Large intestine (tissue), 3 donors: ENCODE measurements at regions not wholly inside any gene's neighbourhood (a gene's known extent, or its start where the extent isn't known, plus 50 kb on each side); places are given as distances from the start of the nearest gene placed in this dataset.

Experiments used
- DNase-seq, 2 donors: peaks; one replicate each; pipeline versions ENCODE4 v3.0.0 to v3.0.0-alpha.2; 2013
- H3K27ac ChIP-seq: one replicate; pipeline ENCODE4 v1.5.1; 2013; ENCODE audit warnings: low read length
- H3K27me3 ChIP-seq: 2 replicates; pipeline ENCODE4 v1.6.1; 2013; ENCODE audit warnings: low read length; ENCODE audit not compliant: control insufficient read depth, insufficient read depth
- H3K36me3 ChIP-seq: 2 replicates; pipeline ENCODE4 v1.6.1; 2013; ENCODE audit warnings: low read length; ENCODE audit not compliant: control insufficient read depth, insufficient read depth
- H3K4me1 ChIP-seq: one replicate; pipeline ENCODE4 v1.6.1; 2013; ENCODE audit warnings: low read length; ENCODE audit not compliant: control insufficient read depth, insufficient read depth
- H3K4me3 ChIP-seq: one replicate; pipeline ENCODE4 v1.5.1; 2013; ENCODE audit warnings: low read length
- H3K9me3 ChIP-seq: one replicate; pipeline ENCODE4 v1.6.1; 2013; ENCODE audit warnings: mild to moderate bottlenecking, low read depth, low read length, moderate library complexity; ENCODE audit not compliant: control insufficient read depth
- WGBS: methylation state at CpG from one replicate; pipeline ENCODE4 v1.1.5; 2013; ENCODE audit warnings: low lambda C conversion rate; ENCODE audit not compliant: insufficient coverage; 5-methylcytosine and 5-hydroxymethylcytosine counted together

GRCh38 chr18:77815666-77816338 is 566.2 kb downstream of the GALR1 start:
- no peaks in the 10 kb centered on the region for H3K4me1 ChIP-seq
- H3K36me3 ChIP-seq: no peaks in the 10 kb centered on the region
- H3K27ac ChIP-seq: no peak overlapping the region
- H3K4me3 ChIP-seq: no peak overlapping the region
- no peak for DNase-seq
- H3K27me3 ChIP-seq: no peaks in the 10 kb centered on the region
- no CpG with 5 or more reads among the region's 3 CpGs for WGBS
- H3K9me3 ChIP-seq: peaks cover 6% of the 10 kb centered on the region

DNA sequence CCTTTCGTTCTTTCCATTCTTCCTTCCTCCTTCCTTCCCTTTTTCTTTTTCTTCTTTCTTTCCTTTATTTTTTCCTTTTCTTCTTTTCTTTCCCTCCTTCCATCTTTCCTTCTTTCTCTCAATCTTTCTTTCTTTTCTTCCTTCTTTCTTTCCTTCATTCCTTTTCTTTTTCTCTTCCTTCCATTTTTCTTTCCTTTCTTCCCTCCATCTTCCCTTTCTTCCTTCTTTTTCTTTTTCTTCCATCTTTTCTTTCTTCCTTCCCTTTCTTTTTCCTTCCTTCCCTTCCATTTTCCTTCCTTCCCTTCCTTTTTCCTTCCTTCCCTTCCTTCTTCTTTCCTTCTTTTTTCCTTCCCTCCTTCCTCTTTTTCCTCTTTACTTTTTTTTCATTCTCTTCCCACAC is 568.7 kb downstream of the GALR1 start:
- WGBS: 75% methylated on average over 1 of the region's 1 CpG
- no peak for DNase-seq
- Histone ChIP-seq H3K4me1 (no peaks in the 10 kb centered on the region), H3K9me3 (peaks cover 15% of the 10 kb centered on the region), H3K4me3 (no peak overlapping the region), H3K27ac (no peak overlapping the region), H3K27me3 (no peaks in the 10 kb centered on the region), H3K36me3 (no peaks in the 10 kb centered on the region)

DNA sequence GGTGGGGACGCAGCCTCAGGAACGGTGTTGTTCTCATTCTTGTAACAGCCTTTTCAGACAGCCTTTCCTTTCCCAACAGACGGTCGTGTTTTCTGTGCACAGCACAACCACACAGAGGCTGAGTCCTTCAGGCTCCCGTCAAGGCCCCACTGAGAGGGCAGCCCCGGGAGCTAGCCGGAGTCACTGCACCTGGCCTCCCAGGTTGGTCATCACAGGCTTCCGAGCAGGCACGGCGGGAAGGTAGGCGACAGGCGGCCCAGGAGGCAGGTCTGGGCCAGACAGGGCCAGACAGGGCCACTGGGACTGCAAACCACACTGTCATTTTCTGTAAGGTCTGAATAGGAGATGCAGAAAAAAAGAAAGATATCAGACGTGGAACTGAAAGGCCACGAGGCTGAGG is 570.8 kb downstream of the GALR1 start:
- 100% methylated on average over 2 of the region's 14 CpGs for WGBS
- H3K27me3 ChIP-seq: no peaks in the 10 kb centered on the region
- no peaks in the 10 kb centered on the region for H3K36me3 ChIP-seq
- H3K27ac ChIP-seq: no peak overlapping the region
- H3K4me3 ChIP-seq: no peak overlapping the region
- H3K4me1 ChIP-seq: no peaks in the 10 kb centered on the region
- peaks cover 15% of the 10 kb centered on the region for H3K9me3 ChIP-seq
- peak in 1 of 2 donors; percentile 2 for DNase-seq

DNA sequence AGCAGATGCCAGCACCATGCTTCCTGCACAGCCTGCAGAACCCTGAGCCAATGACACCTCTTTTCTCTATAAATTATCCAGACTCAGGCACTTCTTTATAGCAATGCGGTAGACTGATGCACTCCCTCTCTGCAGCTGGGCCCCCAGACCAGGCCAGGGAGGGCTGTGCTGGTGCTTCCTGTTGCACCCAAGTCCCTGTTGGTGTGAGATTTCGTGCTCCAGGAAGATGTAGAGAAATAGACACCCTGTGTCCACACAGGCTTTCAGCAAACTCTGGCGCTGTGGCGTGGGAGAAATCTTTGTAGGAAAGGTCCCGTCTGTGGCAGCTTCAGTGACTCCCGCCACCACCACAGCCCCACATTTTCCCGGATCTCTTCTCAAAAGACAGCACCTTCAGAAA is 572.2 kb downstream of the GALR1 start:
- DNase-seq: no peak
- Histone ChIP-seq H3K27ac (no peak overlapping the region), H3K4me1 (no peaks in the 10 kb centered on the region), H3K36me3 (no peaks in the 10 kb centered on the region), H3K4me3 (no peak overlapping the region), H3K27me3 (no peaks in the 10 kb centered on the region), H3K9me3 (peaks cover 15% of the 10 kb centered on the region)
- WGBS: no CpG with 5 or more reads among the region's 7 CpGs

GRCh38 chr18:77822632-77823031 is 573.0 kb downstream of the GALR1 start:
- WGBS: no CpG with 5 or more reads among the region's 12 CpGs
- DNase-seq: no peak
- Histone ChIP-seq H3K9me3 (peaks cover 15% of the 10 kb centered on the region), H3K36me3 (no peaks in the 10 kb centered on the region), H3K4me1 (no peaks in the 10 kb centered on the region), H3K4me3 (no peak overlapping the region), H3K27me3 (no peaks in the 10 kb centered on the region), H3K27ac (no peak overlapping the region)

DNA sequence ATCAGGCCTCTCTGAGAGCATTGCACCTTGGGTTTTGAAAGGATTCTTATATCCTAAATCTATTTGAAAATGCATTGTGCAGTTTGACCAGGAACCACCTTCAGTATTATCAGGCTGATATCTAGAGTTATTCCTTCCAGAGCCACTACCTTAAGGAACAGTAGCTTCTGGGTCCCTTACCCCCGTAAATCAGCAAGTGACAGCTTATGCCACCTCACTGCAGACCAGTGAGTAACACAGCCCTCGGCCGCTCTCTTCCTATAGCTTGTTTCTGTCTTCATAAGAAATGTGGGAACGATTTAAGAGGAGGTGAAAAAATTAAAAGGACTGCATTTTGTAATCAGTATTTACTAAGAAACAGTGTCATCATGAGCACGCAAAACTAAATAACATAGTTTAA is 584.2 kb downstream of the GALR1 start:
- Histone ChIP-seq H3K27ac (no peak overlapping the region), H3K27me3 (no peaks in the 10 kb centered on the region), H3K4me3 (no peak overlapping the region), H3K36me3 (no peaks in the 10 kb centered on the region), H3K4me1 (no peaks in the 10 kb centered on the region), H3K9me3 (no peaks in the 10 kb centered on the region)
- 94% methylated on average over 2 of the region's 5 CpGs for WGBS
- no peak for DNase-seq

DNA sequence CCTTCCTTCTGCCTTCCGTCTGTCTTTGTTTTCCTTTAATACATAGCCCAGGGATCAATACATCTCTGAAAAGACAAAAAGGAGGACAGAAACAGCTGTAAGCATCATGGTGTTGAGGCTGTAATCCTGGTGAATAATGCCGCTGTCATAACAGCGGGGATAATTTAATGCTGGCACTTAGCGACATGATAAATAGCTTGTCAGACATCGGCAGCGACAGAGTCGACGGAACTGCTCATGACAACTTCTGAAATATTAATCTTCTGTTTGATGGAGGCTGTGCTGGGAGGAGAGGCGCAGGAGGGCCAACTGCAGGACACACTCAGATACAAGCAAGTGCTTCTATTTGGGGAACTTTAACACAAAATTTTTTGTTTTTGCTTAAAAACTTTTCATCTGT is 602.2 kb downstream of the GALR1 start:
- no peak for DNase-seq
- Histone ChIP-seq H3K4me1 (no peaks in the 10 kb centered on the region), H3K4me3 (no peak overlapping the region), H3K27ac (no peak overlapping the region), H3K9me3 (no peaks in the 10 kb centered on the region), H3K27me3 (no peaks in the 10 kb centered on the region), H3K36me3 (no peaks in the 10 kb centered on the region)
- WGBS: 20% methylated on average over 1 of the region's 9 CpGs

GRCh38 chr18:77853859-77854258 is 604.2 kb downstream of the GALR1 start:
- Histone ChIP-seq H3K4me1 (no peaks in the 10 kb centered on the region), H3K27ac (no peak overlapping the region), H3K9me3 (no peaks in the 10 kb centered on the region), H3K27me3 (no peaks in the 10 kb centered on the region), H3K4me3 (no peak overlapping the region), H3K36me3 (no peaks in the 10 kb centered on the region)
- DNase-seq: no peak
- 100% methylated on average over 1 of the region's 12 CpGs for WGBS

GRCh38 chr18:77857678-77858655 is 608.3 kb downstream of the GALR1 start:
- H3K36me3 ChIP-seq: no peaks in the 10 kb centered on the region
- no peaks in the 10 kb centered on the region for H3K4me1 ChIP-seq
- no CpG with 5 or more reads among the region's 9 CpGs for WGBS
- H3K27me3 ChIP-seq: no peaks in the 10 kb centered on the region
- H3K9me3 ChIP-seq: peaks cover 6% of the 10 kb centered on the region
- no peak overlapping the region for H3K27ac ChIP-seq
- no peak for DNase-seq
- H3K4me3 ChIP-seq: no peak overlapping the region

GRCh38 chr18:77859634-77860033 is 610.0 kb downstream of the GALR1 start:
- H3K27me3 ChIP-seq: no peaks in the 10 kb centered on the region
- H3K27ac ChIP-seq: no peak overlapping the region
- no peak for DNase-seq
- no peaks in the 10 kb centered on the region for H3K4me1 ChIP-seq
- peaks cover 6% of the 10 kb centered on the region for H3K9me3 ChIP-seq
- no peaks in the 10 kb centered on the region for H3K36me3 ChIP-seq
- WGBS: no CpG with 5 or more reads among the region's 5 CpGs
- H3K4me3 ChIP-seq: no peak overlapping the region
